Gastrocnemius medialis (tissue), 4 donors: ENCODE measurements at regions not wholly inside any gene's neighbourhood (a gene's known extent, or its start where the extent isn't known, plus 50 kb on each side); places are given as distances from the start of the nearest gene placed in this dataset.
A peak's percentile ranks its signal among the peaks of the same experiment; 100 is the strongest.

Experiments
- ATAC-seq, 2 donors: fragments of 150-250 bp; one replicate each; pipeline ENCODE4 v1.9.1; 2016
- DNase-seq, 2 donors: peaks; one replicate each; pipeline ENCODE4 v3.0.0-alpha.2; 2019
- H3K27ac ChIP-seq, 4 donors: fragments of 200-600 bp; sonication (generic); 1 replicate in 1 of 4; 2 replicates in 3 of 4; pipeline ENCODE4 v1.5.1; 2016 to 2018; ENCODE audit warnings: mild to moderate bottlenecking in 2 of 4, moderate library complexity in 1 of 4
- H3K27me3 ChIP-seq, 3 donors: fragments of 200-600 bp; sonication (generic) in 2 of 3; 1 replicate in 1 of 3; 2 replicates in 2 of 3; pipeline versions ENCODE4 v1.5.1 to v1.6.0; 2016 to 2019; ENCODE audit warnings: mild to moderate bottlenecking in 1 of 3, moderate library complexity in 1 of 3
- H3K36me3 ChIP-seq, 2 donors: fragments of 200-600 bp; sonication (generic) in 1 of 2; one replicate each; pipeline ENCODE4 v1.5.1; 2017 to 2018
- H3K4me1 ChIP-seq, 2 donors: fragments of 200-600 bp; sonication (generic) in 1 of 2; one replicate each; pipeline ENCODE4 v1.5.1; 2016 to 2017; ENCODE audit warnings: mild to moderate bottlenecking in 2 of 2
- H3K4me3 ChIP-seq, 4 donors: fragments of 200-600 bp; sonication (generic) in 3 of 4; 1 replicate in 1 of 4; 2 replicates in 3 of 4; pipeline ENCODE4 v1.5.1; 2016 to 2019; ENCODE audit warnings: mild to moderate bottlenecking in 2 of 4
- H3K9me3 ChIP-seq, 3 donors: fragments of 200-600 bp; sonication (generic) in 2 of 3; 1 replicate in 1 of 3; 2 replicates in 2 of 3; pipeline ENCODE4 v1.5.1; 2016 to 2019
- CTCF ChIP-seq, 5 experiments: fragments of 450-650 bp in 3 of 5; fragments of 200-600 bp in 2 of 5; sonication (generic) in 2 of 5; IDR thresholded peaks in 4 of 5; conservative IDR thresholded peaks in 1 of 5; 1 replicate in 4 of 5; 2 replicates in 1 of 5; pipeline ENCODE4 v1.5.1; 2016 to 2019; ENCODE audit warnings: antibody characterized with exemption in 5 of 5, mild to moderate bottlenecking in 3 of 5, moderate library complexity in 3 of 5
- POLR2A ChIP-seq, 2 donors: fragments of 450-650 bp; IDR thresholded peaks; one replicate each; pipeline ENCODE4 v1.6.1; 2017; ENCODE audit warnings: antibody characterized with exemption in 2 of 2, mild to moderate bottlenecking in 2 of 2, moderate library complexity in 2 of 2
- in situ Hi-C, 4 donors: fragments of 200-750 bp; cut with MboI; loops; one replicate each; pipeline versions ENCODE4 v1.15.0 to v1.8.0; 2017; ENCODE audit warnings: low sequenced_read_pairs in 4 of 4
- intact Hi-C: fragments of 100-400 bp; cut with DNase I; formaldehyde crosslinking; loops from one replicate; pipeline ENCODE4 v1.15.1; 2023; ENCODE audit warnings: low total_unique reads

- TF ChIP-seq CTCF (IDR thresholded peaks at IDR 0.05 in 4 of 5, conservative IDR thresholded peaks at IDR 0.05 in 1 of 5) (peak; percentile 60 to 83 (median 80)), POLR2A (IDR thresholded peaks at IDR 0.05) (no peak)
- H3K36me3 ChIP-seq: no peaks in the 10 kb centered on the region
- no peak overlapping the region for H3K4me3 ChIP-seq
- in situ Hi-C loops: loop anchor here in 3 of 4 donors (5.0 to 10.0 kb wide), 4 partner anchors 62 to 105 kb away; no protein-coding TSS in a partner anchor
- H3K27ac ChIP-seq: peak overlapping the region; percentile 56 to 92 (median 76)
- intact Hi-C loops: loop anchor here (1.0 to 2.0 kb wide), 3 partner anchors 21 to 99 kb away; no protein-coding TSS in a partner anchor
- ATAC-seq (peak; percentile 55 to 69), DNase-seq (peak; percentile 70 to 87)
- no peaks in the 10 kb centered on the region for H3K27me3 ChIP-seq
- peaks cover 63 to 80% of the 10 kb centered on the region in 2 donors for H3K4me1 ChIP-seq
- no peaks in the 10 kb centered on the region for H3K9me3 ChIP-seq
Observed at GRCh38 chr17:77429969-77430752, 289.4 kb downstream of the SEC14L1 start.

GRCh38 chr17:77432034-77432661 is 291.4 kb downstream of the SEC14L1 start:
- Histone ChIP-seq H3K4me3 (no peak overlapping the region), H3K9me3 (no peaks in the 10 kb centered on the region), H3K27me3 (no peaks in the 10 kb centered on the region), H3K4me1 (peaks cover 63 to 80% of the 10 kb centered on the region in 2 donors), H3K27ac (no peak overlapping the region), H3K36me3 (no peaks in the 10 kb centered on the region)
- intact Hi-C loops: no loop called here
- no peak for TF ChIP-seq POLR2A (IDR thresholded peaks at IDR 0.05)
- no peak for TF ChIP-seq CTCF (IDR thresholded peaks at IDR 0.05 in 4 of 5, conservative IDR thresholded peaks at IDR 0.05 in 1 of 5)
- in situ Hi-C loops: loop anchor here in 2 of 4 donors (10.0 kb wide), 2 partner anchors 63 to 97 kb away; no protein-coding TSS in a partner anchor
- ATAC-seq (no peak), DNase-seq (no peak)

GRCh38 chr17:77432742-77433141 is 292.0 kb downstream of the SEC14L1 start:
- DNase-seq (no peak), ATAC-seq (no peak)
- no peak overlapping the region for H3K27ac ChIP-seq
- intact Hi-C loops (no loop called here), in situ Hi-C loops (loop anchor here in 2 of 4 donors (10.0 kb wide), 2 partner anchors 62 to 98 kb away; no protein-coding TSS in a partner anchor)
- no peak overlapping the region for H3K4me3 ChIP-seq
- TF ChIP-seq POLR2A (IDR thresholded peaks at IDR 0.05): no peak
- TF ChIP-seq CTCF (IDR thresholded peaks at IDR 0.05 in 4 of 5, conservative IDR thresholded peaks at IDR 0.05 in 1 of 5): no peak
- H3K4me1 ChIP-seq: peaks cover 63 to 80% of the 10 kb centered on the region in 2 donors
- H3K9me3 ChIP-seq: no peaks in the 10 kb centered on the region
- no peaks in the 10 kb centered on the region for H3K36me3 ChIP-seq
- no peaks in the 10 kb centered on the region for H3K27me3 ChIP-seq

GRCh38 chr17:77433385-77434135 is 292.8 kb downstream of the SEC14L1 start:
- Histone ChIP-seq H3K4me3 (no peak overlapping the region), H3K4me1 (peaks cover 65 to 80% of the 10 kb centered on the region in 2 donors), H3K9me3 (no peaks in the 10 kb centered on the region), H3K27me3 (no peaks in the 10 kb centered on the region), H3K36me3 (no peaks in the 10 kb centered on the region), H3K27ac (no peak overlapping the region)
- TF ChIP-seq POLR2A (IDR thresholded peaks at IDR 0.05) (no peak), CTCF (IDR thresholded peaks at IDR 0.05 in 4 of 5, conservative IDR thresholded peaks at IDR 0.05 in 1 of 5) (no peak)
- no peak for DNase-seq
- intact Hi-C loops: no loop called here
- in situ Hi-C loops: loop anchor here in 2 of 4 donors (10.0 kb wide), 2 partner anchors 61 to 99 kb away; no protein-coding TSS in a partner anchor
- no peak for ATAC-seq
